ENCODE measurements at regions not wholly inside any gene's neighbourhood (a gene's known extent, or its start where the extent isn't known, plus 50 kb on each side); places are given as distances from the start of the nearest gene placed in this dataset.

DNA sequence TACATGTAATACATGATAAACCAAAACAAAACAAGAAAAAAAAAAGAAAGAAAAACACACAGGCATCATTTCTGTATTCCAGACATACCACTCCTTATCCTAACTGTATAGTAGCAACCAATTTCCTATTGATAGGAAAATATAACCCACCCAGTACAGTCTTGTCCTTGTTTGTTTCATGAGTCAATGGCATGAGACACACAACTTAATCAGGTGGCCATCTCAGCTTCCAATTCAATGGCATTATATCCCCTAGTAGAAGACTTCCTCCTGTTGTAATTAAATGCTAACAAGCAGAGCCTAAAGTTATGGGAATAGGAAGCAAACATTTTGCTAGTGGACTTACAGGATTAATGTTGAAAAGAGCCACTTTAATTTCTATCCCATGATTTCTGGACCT, 121.0 kb upstream of the NOL4 start:
- no peaks in the 10 kb centered on the region for H3K27me3 ChIP-seq (ENCODE audit: control insufficient read depth in 5 of 5, insufficient read depth in 4 of 5, low read length in 5 of 5)
- H3K4me3 ChIP-seq (ENCODE audit: low read depth in 1 of 5, low read length in 5 of 5), result no peak overlapping the region
- H3K9ac ChIP-seq (ENCODE audit: low read length in 5 of 5), result no peak overlapping the region
- H3K9me3 ChIP-seq (ENCODE audit: control insufficient read depth in 5 of 5, low read length in 5 of 5), result no peaks in the 10 kb centered on the region
- no peaks in the 10 kb centered on the region for H3K36me3 ChIP-seq (ENCODE audit: control insufficient read depth in 5 of 5, insufficient read depth in 5 of 5, low read length in 5 of 5)
- H3K27ac ChIP-seq (ENCODE audit: low read depth, low read length), result no peak overlapping the region
- H3K4me1 ChIP-seq (ENCODE audit: control insufficient read depth in 5 of 5, insufficient read depth in 5 of 5, low read length in 5 of 5), result no peaks in the 10 kb centered on the region

DNA sequence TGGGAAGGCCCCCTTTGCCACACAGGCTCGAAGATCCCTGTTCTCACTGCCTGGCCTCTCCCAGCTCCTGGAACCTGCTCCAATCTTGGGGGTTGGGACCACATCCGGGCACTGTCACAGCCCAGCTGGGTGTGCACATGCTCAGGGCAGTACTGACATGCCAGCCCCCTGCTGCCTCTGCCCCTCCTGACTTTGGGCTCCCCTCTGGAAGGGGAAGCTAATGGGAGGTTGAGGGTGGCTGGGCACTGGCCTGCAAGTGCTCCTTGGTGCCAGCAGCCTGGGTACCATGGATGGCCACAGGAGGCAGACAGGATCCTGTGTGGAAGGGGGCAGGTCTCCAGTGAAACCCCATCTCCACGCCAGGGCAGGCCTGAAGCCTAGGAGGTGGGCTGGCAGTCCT, 126.1 kb upstream of the NOL4 start:
- Histone ChIP-seq H3K27ac (ENCODE audit: low read depth, low read length) (no peak overlapping the region), H3K4me3 (ENCODE audit: low read depth in 1 of 5, low read length in 5 of 5) (no peak overlapping the region), H3K36me3 (ENCODE audit: control insufficient read depth in 5 of 5, insufficient read depth in 5 of 5, low read length in 5 of 5) (no peaks in the 10 kb centered on the region), H3K4me1 (ENCODE audit: control insufficient read depth in 5 of 5, insufficient read depth in 5 of 5, low read length in 5 of 5) (peaks cover 0 to 3% (median 0%) of the 10 kb centered on the region in 5 donors), H3K27me3 (ENCODE audit: control insufficient read depth in 5 of 5, insufficient read depth in 4 of 5, low read length in 5 of 5) (no peaks in the 10 kb centered on the region), H3K9me3 (ENCODE audit: control insufficient read depth in 5 of 5, low read length in 5 of 5) (no peaks in the 10 kb centered on the region), H3K9ac (ENCODE audit: low read length in 5 of 5) (no peak overlapping the region)

DNA sequence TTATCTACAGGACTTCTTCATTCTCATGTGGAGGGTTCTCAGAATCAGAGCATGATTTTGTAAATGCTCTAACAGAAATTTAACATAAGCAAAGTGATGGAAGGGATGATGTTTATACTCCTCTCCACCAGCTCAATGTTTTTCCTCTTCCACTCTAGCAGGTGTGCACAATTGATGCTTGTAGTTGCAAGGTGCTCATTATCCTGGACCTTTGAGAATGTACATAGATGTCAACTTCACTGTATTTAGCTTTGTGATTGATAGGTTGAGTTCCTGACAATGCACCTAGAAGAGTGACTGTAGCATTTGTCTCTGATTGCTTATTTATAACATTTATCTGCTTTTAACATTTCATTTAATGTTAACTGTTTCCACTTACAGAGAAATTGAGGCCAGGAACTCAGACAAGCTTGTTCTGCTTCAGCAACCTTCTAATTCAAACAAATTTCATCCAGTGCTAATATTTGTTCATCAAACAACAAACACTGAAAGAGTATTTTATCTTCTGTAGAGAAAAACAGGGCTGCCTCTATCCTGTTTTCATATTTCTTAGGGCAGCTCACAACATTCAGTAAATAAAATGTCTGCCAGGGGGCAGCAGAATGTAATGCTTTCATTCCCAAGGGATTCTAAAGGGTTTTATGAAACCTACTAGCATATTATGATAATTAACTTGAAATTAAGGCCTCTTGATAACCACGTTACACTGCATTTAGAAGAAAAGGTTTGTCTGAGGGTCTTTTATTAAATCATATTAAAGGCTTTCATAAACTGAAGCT, 127.9 kb upstream of the NOL4 start:
- Histone ChIP-seq H3K27ac (ENCODE audit: low read depth, low read length) (no peak overlapping the region), H3K4me1 (ENCODE audit: control insufficient read depth in 5 of 5, insufficient read depth in 5 of 5, low read length in 5 of 5) (peaks cover 0 to 3% (median 0%) of the 10 kb centered on the region in 5 donors), H3K27me3 (ENCODE audit: control insufficient read depth in 5 of 5, insufficient read depth in 4 of 5, low read length in 5 of 5) (no peaks in the 10 kb centered on the region), H3K9ac (ENCODE audit: low read length in 5 of 5) (no peak overlapping the region), H3K36me3 (ENCODE audit: control insufficient read depth in 5 of 5, insufficient read depth in 5 of 5, low read length in 5 of 5) (no peaks in the 10 kb centered on the region), H3K4me3 (ENCODE audit: low read depth in 1 of 5, low read length in 5 of 5) (no peak overlapping the region), H3K9me3 (ENCODE audit: control insufficient read depth in 5 of 5, low read length in 5 of 5) (no peaks in the 10 kb centered on the region)

DNA sequence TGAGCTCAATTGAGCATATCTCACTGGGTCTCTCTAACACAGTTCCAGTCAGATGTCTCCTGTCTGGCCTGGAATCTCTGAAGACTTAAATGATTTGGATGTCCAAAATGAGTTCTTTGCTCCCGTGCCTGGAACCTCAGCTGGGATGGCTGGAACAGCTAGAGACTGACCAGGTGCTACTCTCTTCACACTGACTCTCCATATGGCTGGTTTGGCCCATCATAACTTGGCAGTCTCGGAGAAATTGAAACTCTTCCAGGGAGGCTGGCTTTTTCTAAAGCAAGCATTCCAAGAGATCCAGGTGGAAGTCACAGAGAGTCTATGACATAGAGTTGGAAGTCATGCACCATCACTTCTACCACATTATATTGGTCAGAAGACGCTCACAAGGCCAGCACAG, 129.6 kb upstream of the NOL4 start:
- Histone ChIP-seq H3K36me3 (ENCODE audit: control insufficient read depth in 5 of 5, insufficient read depth in 5 of 5, low read length in 5 of 5) (no peaks in the 10 kb centered on the region), H3K4me1 (ENCODE audit: control insufficient read depth in 5 of 5, insufficient read depth in 5 of 5, low read length in 5 of 5) (peaks cover 0 to 3% (median 0%) of the 10 kb centered on the region in 5 donors), H3K4me3 (ENCODE audit: low read depth in 1 of 5, low read length in 5 of 5) (no peak overlapping the region), H3K9ac (ENCODE audit: low read length in 5 of 5) (no peak overlapping the region), H3K27ac (ENCODE audit: low read depth, low read length) (no peak overlapping the region), H3K9me3 (ENCODE audit: control insufficient read depth in 5 of 5, low read length in 5 of 5) (no peaks in the 10 kb centered on the region), H3K27me3 (ENCODE audit: control insufficient read depth in 5 of 5, insufficient read depth in 4 of 5, low read length in 5 of 5) (no peaks in the 10 kb centered on the region)

DNA sequence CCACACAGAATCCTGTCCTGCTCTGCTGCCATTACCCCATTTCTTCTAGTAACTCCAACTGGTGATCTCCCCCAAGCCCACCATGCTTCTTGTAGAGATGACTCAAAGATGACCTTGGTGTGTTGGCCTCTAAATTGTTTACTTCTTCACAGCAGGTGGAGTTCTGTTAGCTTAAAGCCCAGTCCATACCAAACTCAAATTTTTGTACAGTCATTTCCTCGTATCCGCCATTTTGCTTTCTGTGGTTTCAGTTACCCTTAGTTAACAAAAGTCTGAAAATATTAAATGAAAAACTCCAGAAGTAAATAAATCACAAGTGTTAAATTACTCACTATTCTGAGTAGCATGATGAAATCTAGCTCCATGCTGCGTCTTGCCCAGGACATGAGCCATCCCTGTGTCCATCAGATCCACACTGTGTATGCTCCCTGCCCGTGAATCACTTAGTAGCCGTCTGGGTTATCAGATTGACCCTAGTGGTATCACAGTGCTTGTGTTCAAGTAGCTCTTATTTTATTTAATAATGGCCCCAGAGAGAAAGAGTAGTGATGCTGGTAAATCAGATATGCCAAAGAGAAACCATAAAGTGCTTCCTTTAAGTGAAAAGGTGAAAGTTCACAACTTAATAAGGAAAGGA, 133.3 kb upstream of the NOL4 start:
- Histone ChIP-seq H3K27ac (ENCODE audit: low read depth, low read length) (no peak overlapping the region), H3K9me3 (ENCODE audit: control insufficient read depth in 5 of 5, low read length in 5 of 5) (no peaks in the 10 kb centered on the region), H3K27me3 (ENCODE audit: control insufficient read depth in 5 of 5, insufficient read depth in 4 of 5, low read length in 5 of 5) (no peaks in the 10 kb centered on the region)

DNA sequence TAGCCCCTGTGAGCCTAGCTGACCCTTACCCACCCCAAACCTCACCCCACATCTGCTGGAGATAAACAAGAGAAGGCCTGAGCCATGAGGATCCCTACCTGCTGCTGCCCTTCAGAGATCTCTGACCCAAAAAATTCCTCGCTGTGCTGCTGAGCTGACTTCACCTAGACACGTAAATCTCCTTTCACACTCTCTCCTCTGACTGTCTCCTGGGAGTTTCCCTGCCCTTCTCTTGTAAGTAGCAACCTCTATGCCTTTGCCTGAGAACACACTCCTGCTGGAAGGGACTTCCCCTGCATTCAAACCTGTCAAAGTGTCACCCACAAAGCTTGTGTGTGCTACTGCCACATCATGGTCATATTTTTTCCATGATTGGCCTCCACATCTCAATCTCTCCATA, 134.2 kb upstream of the NOL4 start:
- Histone ChIP-seq H3K36me3 (ENCODE audit: control insufficient read depth in 5 of 5, insufficient read depth in 5 of 5, low read length in 5 of 5) (no peaks in the 10 kb centered on the region), H3K27ac (ENCODE audit: low read depth, low read length) (no peak overlapping the region), H3K4me3 (ENCODE audit: low read depth in 1 of 5, low read length in 5 of 5) (no peak overlapping the region), H3K9ac (ENCODE audit: low read length in 5 of 5) (no peak overlapping the region), H3K4me1 (ENCODE audit: control insufficient read depth in 5 of 5, insufficient read depth in 5 of 5, low read length in 5 of 5) (no peaks in the 10 kb centered on the region), H3K9me3 (ENCODE audit: control insufficient read depth in 5 of 5, low read length in 5 of 5) (no peaks in the 10 kb centered on the region), H3K27me3 (ENCODE audit: control insufficient read depth in 5 of 5, insufficient read depth in 4 of 5, low read length in 5 of 5) (no peaks in the 10 kb centered on the region)

More for the DNA sequence above, 133.3 kb upstream of the NOL4 start:
- H3K9ac ChIP-seq (ENCODE audit: low read length in 5 of 5), result no peak overlapping the region
- H3K4me3 ChIP-seq (ENCODE audit: low read depth in 1 of 5, low read length in 5 of 5), result no peak overlapping the region
- peaks cover 0 to under 1% (median 0%) of the 10 kb centered on the region in 5 donors for H3K4me1 ChIP-seq (ENCODE audit: control insufficient read depth in 5 of 5, insufficient read depth in 5 of 5, low read length in 5 of 5)
- H3K36me3 ChIP-seq (ENCODE audit: control insufficient read depth in 5 of 5, insufficient read depth in 5 of 5, low read length in 5 of 5), result no peaks in the 10 kb centered on the region

DNA sequence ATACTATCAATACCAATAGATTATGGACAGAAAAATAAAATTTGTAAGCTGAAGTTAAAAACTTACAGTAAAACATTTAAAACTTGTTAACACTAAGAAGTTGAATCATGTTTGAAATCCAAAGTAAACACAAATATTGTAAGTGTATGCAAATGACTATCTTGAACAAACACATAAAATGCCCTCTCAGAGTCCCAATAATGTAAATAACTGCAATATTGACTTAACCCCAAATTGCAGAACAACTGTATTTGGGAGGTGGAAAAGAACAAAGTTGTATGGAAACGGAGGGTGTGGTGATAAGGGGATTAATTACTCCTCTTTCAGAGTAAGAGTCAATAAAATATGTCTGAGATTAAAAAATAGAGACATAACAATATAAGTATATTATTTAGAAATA, 140.0 kb upstream of the NOL4 start:
- Histone ChIP-seq H3K9me3 (ENCODE audit: control insufficient read depth in 5 of 5, low read length in 5 of 5) (no peaks in the 10 kb centered on the region), H3K27me3 (ENCODE audit: control insufficient read depth in 5 of 5, insufficient read depth in 4 of 5, low read length in 5 of 5) (no peaks in the 10 kb centered on the region), H3K36me3 (ENCODE audit: control insufficient read depth in 5 of 5, insufficient read depth in 5 of 5, low read length in 5 of 5) (no peaks in the 10 kb centered on the region), H3K4me3 (ENCODE audit: low read depth in 1 of 5, low read length in 5 of 5) (no peak overlapping the region), H3K4me1 (ENCODE audit: control insufficient read depth in 5 of 5, insufficient read depth in 5 of 5, low read length in 5 of 5) (no peaks in the 10 kb centered on the region), H3K27ac (ENCODE audit: low read depth, low read length) (no peak overlapping the region), H3K9ac (ENCODE audit: low read length in 5 of 5) (no peak overlapping the region)

DNA sequence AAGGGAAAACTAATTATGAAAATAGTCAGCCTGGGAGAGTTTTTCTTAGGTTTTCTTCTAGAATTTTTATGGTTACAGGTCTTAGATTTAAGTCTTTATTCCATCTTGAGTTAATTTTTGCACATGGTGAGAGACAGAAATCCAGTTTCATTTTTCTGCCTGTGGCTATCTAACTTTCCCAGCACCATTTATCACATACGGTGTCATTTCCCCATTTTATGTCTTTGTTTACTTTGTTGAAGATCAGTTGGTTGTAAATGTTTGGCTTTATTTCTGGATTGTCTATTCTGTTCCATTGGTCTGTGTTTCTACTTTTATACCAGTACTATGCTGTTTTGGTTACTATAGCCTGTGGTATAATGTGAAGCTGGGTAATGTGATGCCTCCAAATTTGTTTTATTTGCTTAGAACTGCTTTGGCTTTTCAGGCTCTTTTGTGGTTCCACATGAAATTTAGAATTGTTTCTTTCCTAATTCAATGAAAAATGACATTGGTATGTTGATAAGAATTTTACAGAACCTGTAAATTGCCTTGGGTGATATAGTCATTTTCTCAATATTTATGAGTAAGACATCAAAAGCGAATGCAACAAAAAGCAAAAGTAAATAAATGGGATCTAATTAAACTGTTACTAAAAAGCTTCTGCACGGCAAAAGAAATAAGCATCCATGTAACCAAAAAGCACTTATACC, 146.1 kb upstream of the NOL4 start:
- H3K27me3 ChIP-seq (ENCODE audit: control insufficient read depth in 5 of 5, insufficient read depth in 4 of 5, low read length in 5 of 5), result no peaks in the 10 kb centered on the region
- H3K27ac ChIP-seq (ENCODE audit: low read depth, low read length), result no peak overlapping the region
- no peak overlapping the region for H3K4me3 ChIP-seq (ENCODE audit: low read depth in 1 of 5, low read length in 5 of 5)
- no peaks in the 10 kb centered on the region for H3K9me3 ChIP-seq (ENCODE audit: control insufficient read depth in 5 of 5, low read length in 5 of 5)
- no peaks in the 10 kb centered on the region for H3K36me3 ChIP-seq (ENCODE audit: control insufficient read depth in 5 of 5, insufficient read depth in 5 of 5, low read length in 5 of 5)
- no peak overlapping the region for H3K9ac ChIP-seq (ENCODE audit: low read length in 5 of 5)
- H3K4me1 ChIP-seq (ENCODE audit: control insufficient read depth in 5 of 5, insufficient read depth in 5 of 5, low read length in 5 of 5), result peaks cover 0 to 8% (median 0%) of the 10 kb centered on the region in 5 donors

DNA sequence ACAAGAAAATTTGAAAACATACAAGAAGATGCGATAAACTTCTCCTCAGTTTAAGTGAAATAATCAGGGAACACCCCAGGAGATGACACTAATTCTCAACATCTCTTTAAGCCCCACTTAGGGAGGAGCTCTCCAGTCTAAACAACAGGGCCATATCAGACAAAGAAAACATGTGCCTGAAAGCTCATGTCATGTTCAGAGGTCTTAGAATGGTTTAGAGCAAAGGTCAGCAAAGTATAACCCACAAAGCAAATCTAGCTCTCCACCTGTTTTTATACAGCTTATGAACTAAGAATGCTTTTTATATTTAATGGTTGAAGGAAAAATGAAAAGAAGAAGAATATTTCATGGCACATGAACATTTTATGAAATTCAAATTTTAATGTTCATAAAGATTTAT, 155.6 kb upstream of the NOL4 start:
- Histone ChIP-seq H3K27ac (ENCODE audit: low read depth, low read length) (no peak overlapping the region), H3K9me3 (ENCODE audit: control insufficient read depth in 5 of 5, low read length in 5 of 5) (no peaks in the 10 kb centered on the region), H3K4me3 (ENCODE audit: low read depth in 1 of 5, low read length in 5 of 5) (no peak overlapping the region)

DNA sequence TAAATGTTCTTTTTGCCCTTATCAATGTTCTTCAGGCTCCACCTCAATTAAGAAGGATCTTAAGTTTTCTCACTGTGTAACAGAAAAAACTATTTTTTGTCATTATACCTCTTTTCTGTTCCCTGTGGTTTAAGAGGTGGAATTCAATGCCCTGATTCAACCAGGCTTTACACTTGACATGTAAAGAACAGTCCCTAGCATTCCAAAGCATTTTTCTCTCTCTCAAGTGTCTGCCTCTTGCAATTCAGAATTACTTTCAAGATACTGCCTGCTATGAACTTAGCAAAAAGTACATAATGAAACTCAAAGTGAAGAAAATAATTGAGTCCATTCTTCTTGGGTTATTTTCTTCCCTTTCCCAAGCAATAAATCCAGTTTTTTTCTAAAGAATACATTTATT, 160.6 kb upstream of the NOL4 start:
- H3K9me3 ChIP-seq (ENCODE audit: control insufficient read depth in 5 of 5, low read length in 5 of 5), result no peaks in the 10 kb centered on the region
- H3K36me3 ChIP-seq (ENCODE audit: control insufficient read depth in 5 of 5, insufficient read depth in 5 of 5, low read length in 5 of 5), result no peaks in the 10 kb centered on the region
- no peak overlapping the region for H3K9ac ChIP-seq (ENCODE audit: low read length in 5 of 5)
- H3K4me1 ChIP-seq (ENCODE audit: control insufficient read depth in 5 of 5, insufficient read depth in 5 of 5, low read length in 5 of 5), result no peaks in the 10 kb centered on the region
- H3K27me3 ChIP-seq (ENCODE audit: control insufficient read depth in 5 of 5, insufficient read depth in 4 of 5, low read length in 5 of 5), result no peaks in the 10 kb centered on the region
- H3K27ac ChIP-seq (ENCODE audit: low read depth, low read length), result no peak overlapping the region
- no peak overlapping the region for H3K4me3 ChIP-seq (ENCODE audit: low read depth in 1 of 5, low read length in 5 of 5)

More for the DNA sequence above, 155.6 kb upstream of the NOL4 start:
- H3K36me3 ChIP-seq (ENCODE audit: control insufficient read depth in 5 of 5, insufficient read depth in 5 of 5, low read length in 5 of 5), result no peaks in the 10 kb centered on the region
- no peaks in the 10 kb centered on the region for H3K4me1 ChIP-seq (ENCODE audit: control insufficient read depth in 5 of 5, insufficient read depth in 5 of 5, low read length in 5 of 5)
- H3K27me3 ChIP-seq (ENCODE audit: control insufficient read depth in 5 of 5, insufficient read depth in 4 of 5, low read length in 5 of 5), result no peaks in the 10 kb centered on the region
- no peak overlapping the region for H3K9ac ChIP-seq (ENCODE audit: low read length in 5 of 5)
